ENCODE measurements at regions not wholly inside any gene's neighbourhood (a gene's known extent, or its start where the extent isn't known, plus 50 kb on each side); places are given as distances from the start of the nearest gene placed in this dataset.

DNA sequence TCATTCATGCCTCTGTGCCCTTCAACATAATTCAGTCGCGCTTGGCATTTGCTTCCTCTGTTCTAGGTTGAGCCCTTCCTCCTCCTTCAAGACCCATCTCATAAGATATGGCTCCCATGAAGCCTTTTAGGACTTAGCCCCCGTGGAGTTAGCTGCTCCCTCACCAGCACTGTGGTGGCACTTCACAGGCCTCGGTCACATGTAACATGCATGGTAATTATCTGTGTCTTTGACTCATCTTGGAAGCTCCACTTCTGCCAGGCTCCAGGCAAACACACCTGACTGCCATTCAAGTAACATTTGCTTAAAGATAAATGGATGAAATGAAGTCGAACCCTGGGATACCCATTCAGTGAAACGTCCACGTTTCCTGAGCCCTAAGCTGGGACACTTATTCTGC lies 484.7 kb downstream of the EIPR1 start:
- Histone ChIP-seq H3K4me3 (ENCODE audit: insufficient read depth, low read length, poor library complexity, severe bottlenecking) (no peak overlapping the region), H3K27ac (ENCODE audit: low read depth, low read length) (no peak overlapping the region), H3K27me3 (ENCODE audit: low read length) (no peaks in the 10 kb centered on the region), H4K20me1 (ENCODE audit: low read depth, low read length) (no peaks in the 10 kb centered on the region), H3K79me2 (ENCODE audit: insufficient read depth, low read length) (no peaks in the 10 kb centered on the region), H3K9me3 (ENCODE audit: insufficient read depth, low read length) (no peaks in the 10 kb centered on the region), H3K9me2 (replicated peaks; ENCODE audit: insufficient read depth, low read length) (no peaks in the 10 kb centered on the region), H3K9ac (ENCODE audit: low read length) (no peak overlapping the region), H2AFZ (ENCODE audit: low read depth, low read length, severe bottlenecking) (no peak overlapping the region), H3K36me3 (ENCODE audit: low read length) (no peaks in the 10 kb centered on the region), H3F3A (ENCODE audit: insufficient read depth) (no peaks in the 10 kb centered on the region), H3K4me2 (ENCODE audit: low read depth, low read length, poor library complexity, severe bottlenecking) (no peak overlapping the region)
- no peak for TF ChIP-seq EZH2phosphoT487 (conservative IDR thresholded peaks at IDR 0.05; ENCODE audit: low read length)
- TF ChIP-seq, protein P1, sequence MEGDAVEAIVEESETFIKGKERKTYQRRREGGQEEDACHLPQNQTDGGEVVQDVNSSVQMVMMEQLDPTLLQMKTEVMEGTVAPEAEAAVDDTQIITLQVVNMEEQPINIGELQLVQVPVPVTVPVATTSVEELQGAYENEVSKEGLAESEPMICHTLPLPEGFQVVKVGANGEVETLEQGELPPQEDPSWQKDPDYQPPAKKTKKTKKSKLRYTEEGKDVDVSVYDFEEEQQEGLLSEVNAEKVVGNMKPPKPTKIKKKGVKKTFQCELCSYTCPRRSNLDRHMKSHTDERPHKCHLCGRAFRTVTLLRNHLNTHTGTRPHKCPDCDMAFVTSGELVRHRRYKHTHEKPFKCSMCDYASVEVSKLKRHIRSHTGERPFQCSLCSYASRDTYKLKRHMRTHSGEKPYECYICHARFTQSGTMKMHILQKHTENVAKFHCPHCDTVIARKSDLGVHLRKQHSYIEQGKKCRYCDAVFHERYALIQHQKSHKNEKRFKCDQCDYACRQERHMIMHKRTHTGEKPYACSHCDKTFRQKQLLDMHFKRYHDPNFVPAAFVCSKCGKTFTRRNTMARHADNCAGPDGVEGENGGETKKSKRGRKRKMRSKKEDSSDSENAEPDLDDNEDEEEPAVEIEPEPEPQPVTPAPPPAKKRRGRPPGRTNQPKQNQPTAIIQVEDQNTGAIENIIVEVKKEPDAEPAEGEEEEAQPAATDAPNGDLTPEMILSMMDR (IDR thresholded peaks at IDR 0.05; ENCODE audit: insufficient read depth, low read length, poor library complexity, severe bottlenecking) = no peak

DNA sequence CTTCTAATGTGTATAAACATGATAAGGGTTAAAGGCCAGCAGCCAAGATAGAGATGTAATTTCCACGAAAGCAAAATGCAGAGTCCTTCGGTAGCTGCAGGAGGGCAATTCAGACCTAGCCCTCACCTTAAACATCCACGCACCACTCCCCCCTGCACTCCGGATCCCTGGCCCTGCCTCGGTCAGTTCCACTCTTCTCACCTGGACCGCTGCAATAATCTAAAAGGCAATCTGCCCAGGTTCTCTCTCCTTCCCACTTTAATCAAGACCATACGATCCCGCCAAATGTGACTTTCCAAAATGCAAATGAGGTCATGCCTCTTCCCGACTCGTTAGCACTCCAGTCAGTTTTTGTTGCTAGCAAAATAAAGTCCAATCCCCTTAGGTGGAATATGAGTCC lies 485.2 kb downstream of the EIPR1 start:
- no peak overlapping the region for H3K9ac ChIP-seq (ENCODE audit: low read length)
- H3K27ac ChIP-seq (ENCODE audit: low read depth, low read length) = no peak overlapping the region
- no peaks in the 10 kb centered on the region for H3K36me3 ChIP-seq (ENCODE audit: low read length)
- no peaks in the 10 kb centered on the region for H4K20me1 ChIP-seq (ENCODE audit: low read depth, low read length)
- no peak overlapping the region for H3K4me3 ChIP-seq (ENCODE audit: insufficient read depth, low read length, poor library complexity, severe bottlenecking)
- H3K79me2 ChIP-seq (ENCODE audit: insufficient read depth, low read length) = no peaks in the 10 kb centered on the region
- no peaks in the 10 kb centered on the region for H3K9me2 ChIP-seq (replicated peaks; ENCODE audit: insufficient read depth, low read length)
- no peak overlapping the region for H2AFZ ChIP-seq (ENCODE audit: low read depth, low read length, severe bottlenecking)
- no peaks in the 10 kb centered on the region for H3K27me3 ChIP-seq (ENCODE audit: low read length)
- no peak overlapping the region for H3K4me2 ChIP-seq (ENCODE audit: low read depth, low read length, poor library complexity, severe bottlenecking)
- no peak for TF ChIP-seq EZH2phosphoT487 (conservative IDR thresholded peaks at IDR 0.05; ENCODE audit: low read length)
- TF ChIP-seq, protein P1 (IDR thresholded peaks at IDR 0.05; ENCODE audit: insufficient read depth, low read length, poor library complexity, severe bottlenecking) = no peak
- no peaks in the 10 kb centered on the region for H3K9me3 ChIP-seq (ENCODE audit: insufficient read depth, low read length)
- no peaks in the 10 kb centered on the region for H3F3A ChIP-seq (ENCODE audit: insufficient read depth)

DNA sequence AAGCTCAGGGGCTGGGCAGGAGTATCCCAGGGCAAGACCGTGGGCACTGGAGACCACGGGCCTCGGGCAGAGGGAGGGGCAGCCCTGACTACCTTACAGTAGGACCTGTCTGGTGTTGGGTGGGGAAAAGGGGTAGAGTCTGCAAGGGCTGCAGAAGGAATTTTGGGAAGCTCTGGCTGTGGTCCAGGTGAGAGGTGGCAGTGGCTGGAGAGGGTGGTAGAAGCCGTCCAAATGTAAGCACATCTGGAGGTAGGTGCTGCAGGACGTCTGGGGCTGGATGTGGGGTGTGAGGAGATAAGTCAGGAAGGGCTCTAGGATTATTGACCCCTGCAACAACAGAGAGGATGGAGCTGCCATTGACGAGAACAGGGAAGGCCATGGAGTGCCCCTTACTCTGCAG lies 486.7 kb downstream of the EIPR1 start:
- no peak overlapping the region for H3K4me3 ChIP-seq (ENCODE audit: insufficient read depth, low read length, poor library complexity, severe bottlenecking)
- no peak overlapping the region for H3K27ac ChIP-seq (ENCODE audit: low read depth, low read length)
- no peaks in the 10 kb centered on the region for H3K79me2 ChIP-seq (ENCODE audit: insufficient read depth, low read length)
- no peaks in the 10 kb centered on the region for H3F3A ChIP-seq (ENCODE audit: insufficient read depth)
- H4K20me1 ChIP-seq (ENCODE audit: low read depth, low read length) = no peaks in the 10 kb centered on the region
- no peak overlapping the region for H2AFZ ChIP-seq (ENCODE audit: low read depth, low read length, severe bottlenecking)
- no peaks in the 10 kb centered on the region for H3K9me3 ChIP-seq (ENCODE audit: insufficient read depth, low read length)
- H3K4me2 ChIP-seq (ENCODE audit: low read depth, low read length, poor library complexity, severe bottlenecking) = no peak overlapping the region
- H3K27me3 ChIP-seq (ENCODE audit: low read length) = no peaks in the 10 kb centered on the region
- TF ChIP-seq, protein P1 (IDR thresholded peaks at IDR 0.05; ENCODE audit: insufficient read depth, low read length, poor library complexity, severe bottlenecking) = no peak
- no peak for TF ChIP-seq EZH2phosphoT487 (conservative IDR thresholded peaks at IDR 0.05; ENCODE audit: low read length)
- no peaks in the 10 kb centered on the region for H3K36me3 ChIP-seq (ENCODE audit: low read length)
- no peak overlapping the region for H3K9ac ChIP-seq (ENCODE audit: low read length)
- H3K9me2 ChIP-seq (replicated peaks; ENCODE audit: insufficient read depth, low read length) = no peaks in the 10 kb centered on the region

Measured in SU-DHL-6 (cell line).